ENCODE measurements at regions not wholly inside any gene's neighbourhood (a gene's known extent, or its start where the extent isn't known, plus 50 kb on each side); places are given as distances from the start of the nearest gene placed in this dataset.

DNA sequence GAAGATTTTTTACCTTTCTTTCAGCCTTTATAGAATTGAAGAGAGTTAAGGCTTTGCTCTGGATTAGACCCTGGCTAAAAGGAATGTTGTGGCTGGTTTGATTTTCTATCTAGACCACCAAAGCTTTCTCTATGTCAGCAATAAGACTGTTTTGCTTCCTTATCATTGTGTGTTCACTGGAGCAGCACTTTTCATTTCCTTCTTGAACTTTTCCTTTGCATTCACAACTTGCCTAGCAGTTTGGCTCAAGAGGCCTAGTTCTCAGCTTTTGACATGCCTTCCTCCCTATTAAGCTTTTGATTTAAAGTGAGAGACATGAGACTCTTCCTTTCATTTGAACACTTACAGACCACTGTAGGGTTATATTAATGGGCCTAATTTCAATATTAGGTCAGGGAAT is 64.1 kb upstream of the USP15 start:
- no peak for TF ChIP-seq SUZ12 (IDR thresholded peaks at IDR 0.05)
- no peak for TF ChIP-seq BHLHE40 (IDR thresholded peaks at IDR 0.05; ENCODE audit: borderline replicate concordance)
- TF ChIP-seq NFRKB (IDR thresholded peaks at IDR 0.05) = no peak
- TF ChIP-seq L3MBTL2 (conservative IDR thresholded peaks at IDR 0.05) = no peak

All from HEK293T (cell line).